ENCODE measurements at regions not wholly inside any gene's neighbourhood (a gene's known extent, or its start where the extent isn't known, plus 50 kb on each side); places are given as distances from the start of the nearest gene placed in this dataset.

- Mint-ChIP-seq H3K36me3 (ENCODE audit: low read depth) (no peaks in the 10 kb centered on the region), H3K9me3 (no peaks in the 10 kb centered on the region), H3K4me1 (peaks cover 5% of the 10 kb centered on the region), H3K27me3 (ENCODE audit: low read depth) (no peaks in the 10 kb centered on the region), H3K4me3 (no peak overlapping the region), H3K27ac (no peak overlapping the region)
- no peak for TF ChIP-seq CTCF (IDR thresholded peaks at IDR 0.05; ENCODE audit: unreplicated experiment in 3 of 3)
Measured at GRCh38 chr14:60357551-60358149, 108.6 kb downstream of the PPM1A start.

GRCh38 chr14:60363275-60363674, 114.3 kb downstream of the PPM1A start:
- H3K4me1 Mint-ChIP-seq: no peaks in the 10 kb centered on the region
- H3K4me3 Mint-ChIP-seq: no peak overlapping the region
- no peak overlapping the region for H3K27ac Mint-ChIP-seq
- H3K9me3 Mint-ChIP-seq: no peaks in the 10 kb centered on the region
- no peak for TF ChIP-seq CTCF (IDR thresholded peaks at IDR 0.05; ENCODE audit: unreplicated experiment in 3 of 3)
- no peaks in the 10 kb centered on the region for H3K27me3 Mint-ChIP-seq (ENCODE audit: low read depth)
- no peaks in the 10 kb centered on the region for H3K36me3 Mint-ChIP-seq (ENCODE audit: low read depth)

GRCh38 chr14:60363687-60364086, 114.7 kb downstream of the PPM1A start:
- Mint-ChIP-seq H3K27me3 (ENCODE audit: low read depth) (no peaks in the 10 kb centered on the region), H3K27ac (no peak overlapping the region), H3K4me3 (no peak overlapping the region), H3K36me3 (ENCODE audit: low read depth) (no peaks in the 10 kb centered on the region), H3K4me1 (no peaks in the 10 kb centered on the region), H3K9me3 (no peaks in the 10 kb centered on the region)
- no peak for TF ChIP-seq CTCF (IDR thresholded peaks at IDR 0.05; ENCODE audit: unreplicated experiment in 3 of 3)

- no peaks in the 10 kb centered on the region for H3K36me3 Mint-ChIP-seq (ENCODE audit: low read depth)
- no peaks in the 10 kb centered on the region for H3K4me1 Mint-ChIP-seq
- no peak overlapping the region for H3K4me3 Mint-ChIP-seq
- H3K9me3 Mint-ChIP-seq: peaks cover 7% of the 10 kb centered on the region
- no peak for TF ChIP-seq CTCF (IDR thresholded peaks at IDR 0.05; ENCODE audit: unreplicated experiment in 3 of 3)
- H3K27me3 Mint-ChIP-seq (ENCODE audit: low read depth): no peaks in the 10 kb centered on the region
- no peak overlapping the region for H3K27ac Mint-ChIP-seq
Measured at GRCh38 chr14:60381909-60382308, 104.0 kb downstream of the C14orf39 start.
